ENCODE measurements at regions not wholly inside any gene's neighbourhood (a gene's known extent, or its start where the extent isn't known, plus 50 kb on each side); places are given as distances from the start of the nearest gene placed in this dataset.

DNA sequence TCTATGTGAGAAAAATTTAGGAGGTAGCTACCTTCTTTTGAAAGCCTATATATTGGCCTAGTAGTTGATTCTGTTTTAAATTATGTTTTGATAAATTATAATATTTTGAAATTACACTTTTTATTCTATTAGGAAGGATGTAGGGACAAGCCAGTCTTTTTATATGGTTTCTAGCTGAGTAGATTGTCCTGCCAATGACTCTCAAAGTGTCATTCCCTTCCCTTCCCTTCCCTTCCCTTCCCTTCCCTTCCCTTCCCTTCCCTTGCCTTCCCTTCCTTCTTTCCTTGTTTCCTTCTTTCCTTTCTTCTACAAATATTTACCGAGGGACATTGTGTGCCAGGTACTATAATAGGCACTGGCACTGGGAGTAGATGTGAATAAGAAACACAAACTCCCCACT, 99.7 kb upstream of the HDAC9 start:
- TF ChIP-seq, protein P1, sequence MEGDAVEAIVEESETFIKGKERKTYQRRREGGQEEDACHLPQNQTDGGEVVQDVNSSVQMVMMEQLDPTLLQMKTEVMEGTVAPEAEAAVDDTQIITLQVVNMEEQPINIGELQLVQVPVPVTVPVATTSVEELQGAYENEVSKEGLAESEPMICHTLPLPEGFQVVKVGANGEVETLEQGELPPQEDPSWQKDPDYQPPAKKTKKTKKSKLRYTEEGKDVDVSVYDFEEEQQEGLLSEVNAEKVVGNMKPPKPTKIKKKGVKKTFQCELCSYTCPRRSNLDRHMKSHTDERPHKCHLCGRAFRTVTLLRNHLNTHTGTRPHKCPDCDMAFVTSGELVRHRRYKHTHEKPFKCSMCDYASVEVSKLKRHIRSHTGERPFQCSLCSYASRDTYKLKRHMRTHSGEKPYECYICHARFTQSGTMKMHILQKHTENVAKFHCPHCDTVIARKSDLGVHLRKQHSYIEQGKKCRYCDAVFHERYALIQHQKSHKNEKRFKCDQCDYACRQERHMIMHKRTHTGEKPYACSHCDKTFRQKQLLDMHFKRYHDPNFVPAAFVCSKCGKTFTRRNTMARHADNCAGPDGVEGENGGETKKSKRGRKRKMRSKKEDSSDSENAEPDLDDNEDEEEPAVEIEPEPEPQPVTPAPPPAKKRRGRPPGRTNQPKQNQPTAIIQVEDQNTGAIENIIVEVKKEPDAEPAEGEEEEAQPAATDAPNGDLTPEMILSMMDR (IDR thresholded peaks at IDR 0.05), result no peak
- TF ChIP-seq POLR2A (IDR thresholded peaks at IDR 0.05), result no peak

All from Peyer's patch (tissue), 4 donors.